CD4-positive, alpha-beta T cell treated with Interleukin-15 for 1 hour (primary cell): ENCODE measurements at regions not wholly inside any gene's neighbourhood (a gene's known extent, or its start where the extent isn't known, plus 50 kb on each side); places are given as distances from the start of the nearest gene placed in this dataset.

Experiments
- DNase-seq: peaks from one replicate; pipeline ENCODE4 v3.0.0-alpha.2; 2020

DNA sequence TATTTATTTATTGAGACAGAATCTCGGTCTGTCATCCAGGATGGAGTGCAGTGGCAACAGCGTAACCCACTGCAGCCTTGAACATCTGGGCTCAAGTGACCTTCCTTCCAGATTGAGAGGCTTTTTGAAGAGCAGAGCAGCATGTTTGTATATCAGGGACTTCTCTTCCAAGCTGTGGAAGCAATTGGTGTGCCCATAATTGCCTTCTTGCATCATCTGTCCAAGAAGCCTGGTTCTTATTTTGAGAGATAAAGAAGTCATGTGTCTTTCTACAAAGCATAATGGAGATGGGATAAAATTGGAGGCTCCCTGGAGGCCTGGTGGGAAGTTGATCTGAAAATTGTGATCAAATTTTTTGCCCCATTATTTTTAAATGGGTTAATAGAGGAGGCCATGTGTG is 183.8 kb upstream of the MCTP2 start:
- DNase-seq = no peak

DNA sequence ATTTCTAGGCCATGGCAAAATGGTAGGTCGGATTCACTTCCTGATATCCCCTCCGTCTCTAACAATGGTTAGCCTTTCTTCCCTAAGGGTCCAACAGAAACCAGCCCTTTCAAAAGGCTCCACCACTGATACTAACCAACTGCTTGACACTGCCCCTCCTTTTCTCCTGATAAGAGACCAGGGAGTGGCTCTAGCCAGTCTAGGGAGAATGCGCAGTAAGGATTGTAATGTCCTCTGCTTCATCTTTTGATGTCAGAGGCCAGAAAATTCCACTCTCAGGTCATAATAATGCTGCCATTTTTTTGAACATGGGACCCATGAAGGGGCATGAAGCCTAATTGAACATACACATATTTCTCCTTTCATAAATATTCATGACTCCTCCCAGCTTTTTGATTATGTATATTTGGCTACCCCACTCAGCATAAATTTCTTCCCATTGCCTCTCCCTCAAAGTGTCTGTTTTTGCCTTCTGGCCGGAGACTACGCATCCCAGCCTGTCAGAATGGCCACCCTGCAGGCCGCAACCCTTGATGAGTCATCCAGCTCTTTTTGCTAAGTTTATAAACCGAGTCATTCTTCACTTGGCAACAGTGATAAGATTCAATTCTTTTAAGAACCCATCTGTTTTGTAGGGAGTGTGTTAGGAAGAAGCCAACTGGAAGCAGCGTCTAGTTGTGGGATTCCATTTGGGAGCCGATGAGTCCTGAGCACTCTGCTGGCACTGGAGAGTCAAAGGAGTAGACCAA is 189.0 kb upstream of the MCTP2 start:
- DNase-seq = no peak

DNA sequence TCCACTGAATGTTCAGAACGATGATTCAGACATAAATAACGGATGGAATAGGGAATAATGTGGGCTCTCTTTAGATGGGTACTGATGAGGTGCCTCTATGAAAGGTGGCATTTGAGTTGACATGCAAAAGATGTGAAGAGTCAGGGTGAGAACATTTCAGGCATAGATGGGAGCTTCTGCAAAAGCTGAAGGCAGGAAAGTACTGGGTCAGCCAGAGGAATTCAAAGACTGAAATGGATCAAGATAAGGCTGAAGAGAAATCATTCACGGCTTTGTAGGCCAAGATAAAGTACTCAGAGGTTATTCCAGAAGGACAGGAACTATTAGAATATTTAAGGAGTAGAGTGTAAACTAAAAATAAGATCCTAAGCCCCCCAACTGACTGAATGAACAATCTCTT is 189.6 kb upstream of the MCTP2 start:
- no peak for DNase-seq

DNA sequence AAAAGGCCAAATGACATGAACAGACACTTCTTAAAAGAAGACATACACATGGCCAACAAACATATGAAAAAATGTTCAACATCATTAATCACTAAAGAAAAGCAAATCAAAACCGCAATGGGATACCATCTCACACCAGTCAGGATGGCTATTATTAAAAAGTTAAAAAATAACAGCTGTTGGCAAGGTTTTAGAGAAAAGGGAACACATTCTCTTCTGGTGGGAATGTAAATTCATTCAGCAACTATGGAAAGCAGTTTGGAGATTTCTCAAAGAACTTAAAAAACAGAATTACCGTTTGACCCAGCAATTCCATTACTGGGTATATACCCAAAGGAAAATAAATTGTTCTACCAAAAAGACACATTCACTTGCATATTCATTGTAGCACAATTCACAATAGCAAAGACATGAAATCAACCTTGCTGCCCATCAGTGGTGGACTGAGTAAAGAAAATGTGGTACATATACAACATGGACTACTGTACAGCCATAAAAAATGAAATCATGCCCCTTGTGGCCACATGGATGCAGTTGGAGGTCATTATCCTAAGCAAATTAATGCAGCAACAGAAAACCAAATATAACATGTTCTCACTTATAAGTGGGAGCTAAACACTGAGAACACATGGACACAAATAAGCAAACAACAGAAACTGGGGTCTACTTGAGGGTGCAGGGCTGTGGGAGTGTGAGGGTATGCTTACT is 190.7 kb upstream of the MCTP2 start:
- no peak for DNase-seq

DNA sequence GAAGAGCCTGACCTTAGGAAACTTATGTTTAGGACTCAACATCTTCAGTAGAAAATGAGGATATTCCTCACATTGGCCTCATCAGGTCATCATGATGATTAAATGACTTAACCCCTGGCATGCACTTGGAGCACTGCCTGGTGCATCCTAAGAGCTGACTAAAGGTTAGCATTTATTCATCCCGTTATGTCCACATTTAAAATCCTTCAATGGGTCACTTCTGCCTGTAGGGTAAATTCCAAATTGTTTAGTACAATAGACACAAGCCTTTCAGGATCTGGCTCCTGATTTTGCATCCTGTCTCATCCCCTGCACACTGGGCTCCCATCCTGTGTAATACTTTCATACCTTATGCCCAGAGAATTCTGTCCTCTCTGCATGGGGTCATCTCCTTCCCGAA is 195.2 kb upstream of the MCTP2 start:
- no peak for DNase-seq

DNA sequence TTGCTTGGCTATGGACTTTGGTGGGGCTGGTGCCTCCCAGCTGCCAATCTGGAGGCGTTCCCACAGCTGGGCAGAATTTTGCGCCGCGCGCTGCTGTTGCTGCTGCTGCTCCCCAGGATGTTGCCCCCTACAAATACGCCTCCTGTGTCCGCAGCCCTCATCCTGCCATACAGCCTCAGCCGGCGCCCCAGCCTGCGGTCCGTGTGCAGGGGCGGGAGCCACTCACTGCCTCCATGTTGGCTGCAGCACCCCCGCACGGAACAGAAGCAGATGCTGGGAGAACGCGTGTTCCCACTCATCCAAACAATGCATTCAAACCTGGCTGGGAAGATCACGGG is 197.7 kb upstream of the MCTP2 start:
- no peak for DNase-seq

DNA sequence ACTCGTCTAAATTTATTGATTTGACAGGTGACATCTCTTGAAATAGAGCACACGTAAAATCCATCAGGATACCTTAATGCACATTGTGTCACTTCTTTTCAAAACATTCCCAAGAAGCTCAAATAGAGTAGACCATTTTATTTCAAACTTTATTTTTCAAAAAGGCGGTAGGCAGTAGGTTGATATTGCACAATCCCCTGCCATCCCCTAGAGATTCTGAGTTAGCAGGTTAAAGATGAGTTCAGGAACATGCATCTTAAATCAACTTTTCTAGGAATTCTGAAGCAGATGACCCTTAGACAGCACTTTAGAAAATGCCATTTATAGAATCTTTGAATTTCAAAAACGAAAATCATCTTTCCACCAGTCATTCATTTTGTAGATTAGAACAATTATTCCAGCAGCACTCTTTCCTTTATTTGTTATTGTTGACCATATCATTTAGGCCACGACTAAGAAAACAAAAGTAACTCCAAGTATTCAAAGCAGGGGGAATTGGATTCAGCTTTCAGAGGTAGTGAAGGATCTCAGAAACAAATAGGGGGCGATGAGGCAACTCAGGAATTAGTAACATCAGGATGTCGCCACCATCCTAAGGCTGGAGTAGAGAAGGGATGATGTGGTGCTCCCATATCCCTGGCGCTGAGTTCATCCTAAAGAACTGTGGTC is 198.2 kb upstream of the MCTP2 start:
- DNase-seq = no peak

DNA sequence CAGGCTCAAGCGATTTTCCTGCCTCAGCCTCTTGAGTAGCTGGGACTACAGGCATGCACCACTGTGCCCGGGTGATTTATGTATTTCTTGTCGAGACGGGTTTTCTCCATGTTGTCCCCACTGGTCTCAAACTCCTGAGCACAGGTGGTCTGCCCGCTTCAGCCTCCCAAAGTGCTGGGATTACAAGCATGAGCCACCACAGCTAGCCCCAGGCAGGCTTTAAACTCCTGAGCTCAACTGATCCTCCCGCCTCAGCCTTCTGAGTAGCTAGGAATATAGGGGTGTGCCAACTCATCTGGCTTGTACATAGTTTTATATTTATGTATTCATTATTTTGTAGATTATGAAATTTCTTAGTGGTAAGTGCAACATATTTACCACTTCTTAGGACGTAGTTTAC is 198.8 kb upstream of the MCTP2 start:
- no peak for DNase-seq

DNA sequence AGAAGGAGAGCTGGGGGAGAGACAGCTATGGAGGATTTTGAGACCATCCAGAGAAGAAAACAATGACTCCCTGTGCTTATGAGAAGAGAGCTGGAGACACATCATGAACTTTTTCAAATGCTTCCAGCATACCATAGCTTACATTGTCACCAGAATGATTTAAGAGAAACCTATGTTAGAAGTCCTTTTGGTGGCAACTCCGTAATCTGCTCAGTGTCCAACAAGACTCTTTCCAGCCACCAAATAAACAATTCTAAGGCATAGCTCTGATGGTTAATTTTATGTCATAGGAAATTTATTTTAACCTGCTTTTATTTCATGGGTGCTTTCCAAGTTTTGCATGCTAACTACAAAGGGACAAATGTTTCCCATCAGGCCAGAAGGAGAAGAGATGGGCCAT is 200.3 kb upstream of the MCTP2 start:
- DNase-seq = no peak

DNA sequence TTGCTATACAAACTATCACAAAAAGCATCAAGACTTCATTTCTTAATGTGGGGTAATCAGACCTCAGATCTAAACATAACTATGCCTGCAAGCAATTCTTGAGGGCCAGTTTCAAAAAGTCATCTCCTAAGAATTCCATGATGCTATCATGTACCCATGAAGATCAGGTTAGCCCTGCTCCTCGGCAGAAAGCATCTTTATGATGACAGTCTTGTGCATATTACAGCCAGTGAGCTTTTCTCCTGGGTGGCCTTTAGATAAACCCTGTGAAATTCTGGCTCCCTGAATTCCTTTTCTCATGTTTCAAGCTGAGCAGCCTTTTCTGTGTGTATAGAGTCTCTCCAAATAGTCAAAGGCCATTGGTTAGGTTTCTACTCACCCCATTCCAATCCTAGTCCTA is 201.9 kb upstream of the MCTP2 start:
- DNase-seq = no peak

DNA sequence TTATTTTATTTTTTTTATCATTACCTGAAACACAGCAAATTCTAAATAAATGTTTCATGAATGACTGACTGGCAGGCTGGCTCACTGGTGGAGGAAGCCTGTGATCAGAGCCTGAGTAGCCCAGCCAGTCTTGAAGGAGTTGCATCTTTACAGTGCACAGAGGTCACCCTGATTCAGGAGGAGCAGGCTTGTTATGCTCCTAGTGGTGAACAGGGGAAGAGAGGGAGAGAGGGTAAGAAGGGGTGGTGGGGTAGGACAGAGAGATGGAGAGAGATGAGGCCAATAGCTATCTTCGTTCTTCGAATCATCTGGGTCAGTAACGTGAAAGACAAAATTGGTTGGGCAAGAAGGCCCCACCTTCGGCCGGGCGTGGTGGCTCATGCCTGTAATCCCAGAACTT is 202.6 kb upstream of the MCTP2 start:
- no peak for DNase-seq

DNA sequence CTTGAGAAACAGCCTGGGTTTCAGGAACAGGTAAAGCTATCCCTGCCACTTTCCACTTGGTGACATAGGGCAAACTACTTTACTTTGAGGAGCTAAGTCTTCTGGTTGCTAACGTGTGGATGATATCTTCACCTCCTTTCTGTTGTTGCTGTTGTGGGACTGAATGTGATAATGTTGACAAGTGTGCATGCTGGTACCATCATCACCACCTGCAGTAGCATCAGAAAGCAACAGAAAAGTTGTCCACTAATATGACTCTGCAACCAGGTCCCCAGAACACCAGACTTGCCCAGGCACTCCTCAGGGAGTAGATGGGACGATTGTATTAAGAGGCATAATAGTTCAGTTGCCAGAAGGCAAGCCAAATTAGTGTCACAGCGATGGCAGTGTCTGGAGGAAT is 203.2 kb upstream of the MCTP2 start:
- DNase-seq = no peak

DNA sequence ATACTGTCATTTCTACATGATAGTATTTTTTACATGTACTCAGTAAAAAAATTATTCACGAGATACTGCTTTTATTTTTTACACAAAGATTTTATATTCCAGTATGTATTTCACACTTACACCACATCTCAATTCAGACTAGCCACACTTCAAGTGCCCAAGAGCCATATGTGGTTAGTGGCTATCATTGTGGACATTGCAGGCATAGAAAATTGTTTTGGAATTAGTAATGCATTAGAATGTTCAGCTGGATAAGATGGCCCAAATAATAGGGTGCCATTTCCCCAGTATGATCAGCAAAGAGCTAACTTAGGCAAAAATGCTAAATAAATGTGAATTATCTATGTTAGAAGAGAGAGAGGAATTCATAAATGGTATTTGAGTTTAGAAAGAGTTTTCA is 203.8 kb upstream of the MCTP2 start:
- DNase-seq = no peak

DNA sequence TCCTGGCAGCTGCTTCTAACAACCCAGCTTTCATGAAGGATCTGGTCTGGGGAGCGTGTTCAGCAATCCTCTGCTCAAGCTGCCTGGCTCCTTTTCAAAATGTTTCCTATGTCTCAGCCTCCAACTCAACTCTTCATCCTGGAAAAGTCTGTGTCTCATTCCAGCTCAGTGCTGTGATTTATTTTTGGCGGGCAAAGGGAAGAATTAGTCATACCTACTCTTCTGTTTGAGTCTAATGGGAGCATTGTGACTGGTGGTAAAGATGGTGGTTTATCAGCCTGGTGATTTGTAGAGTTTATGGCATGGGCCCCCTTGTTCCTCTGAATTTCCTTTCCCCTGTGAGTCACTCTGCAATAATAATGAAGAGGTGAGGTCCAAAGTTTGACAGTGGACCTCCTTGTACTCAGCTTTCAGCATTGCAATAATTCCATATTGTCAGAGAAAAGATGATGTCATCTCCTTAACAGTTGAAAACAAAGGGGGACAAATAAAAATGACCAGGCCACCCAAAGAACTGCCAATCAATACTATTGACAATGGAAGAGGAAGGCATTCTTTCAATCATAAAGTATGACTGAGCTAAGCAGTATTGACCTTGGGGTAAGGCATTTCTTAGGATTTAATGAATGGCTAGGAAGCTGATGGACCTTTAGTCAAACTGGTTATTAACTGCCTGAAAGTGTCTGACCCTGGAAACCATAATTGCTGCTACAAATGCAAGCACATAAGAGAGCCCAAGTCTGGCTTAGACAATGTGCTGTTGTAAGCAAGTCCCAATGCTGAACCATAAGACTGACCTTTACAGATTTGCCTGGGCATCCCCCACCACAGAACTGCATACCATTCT is 204.7 kb upstream of the MCTP2 start:
- no peak for DNase-seq

DNA sequence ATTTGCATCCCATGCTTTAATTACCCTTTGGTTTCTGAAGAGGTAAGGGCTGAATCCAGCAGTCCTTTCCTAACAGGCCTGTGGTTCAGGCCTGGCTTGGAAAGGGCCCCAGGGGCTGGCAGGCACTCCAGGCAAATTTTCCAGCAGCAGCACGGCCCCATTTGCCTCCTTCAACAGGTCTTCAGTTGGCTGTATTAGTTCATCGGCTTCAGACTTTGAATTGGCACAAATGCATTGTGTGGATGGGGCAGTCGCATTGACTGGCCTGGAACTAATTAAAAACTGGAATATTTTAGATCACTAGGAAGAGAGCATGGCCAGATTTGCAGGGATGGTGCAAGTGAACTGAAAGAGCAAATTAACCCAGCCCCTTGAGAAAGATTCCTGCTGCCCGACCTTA is 207.8 kb upstream of the MCTP2 start:
- no peak for DNase-seq

DNA sequence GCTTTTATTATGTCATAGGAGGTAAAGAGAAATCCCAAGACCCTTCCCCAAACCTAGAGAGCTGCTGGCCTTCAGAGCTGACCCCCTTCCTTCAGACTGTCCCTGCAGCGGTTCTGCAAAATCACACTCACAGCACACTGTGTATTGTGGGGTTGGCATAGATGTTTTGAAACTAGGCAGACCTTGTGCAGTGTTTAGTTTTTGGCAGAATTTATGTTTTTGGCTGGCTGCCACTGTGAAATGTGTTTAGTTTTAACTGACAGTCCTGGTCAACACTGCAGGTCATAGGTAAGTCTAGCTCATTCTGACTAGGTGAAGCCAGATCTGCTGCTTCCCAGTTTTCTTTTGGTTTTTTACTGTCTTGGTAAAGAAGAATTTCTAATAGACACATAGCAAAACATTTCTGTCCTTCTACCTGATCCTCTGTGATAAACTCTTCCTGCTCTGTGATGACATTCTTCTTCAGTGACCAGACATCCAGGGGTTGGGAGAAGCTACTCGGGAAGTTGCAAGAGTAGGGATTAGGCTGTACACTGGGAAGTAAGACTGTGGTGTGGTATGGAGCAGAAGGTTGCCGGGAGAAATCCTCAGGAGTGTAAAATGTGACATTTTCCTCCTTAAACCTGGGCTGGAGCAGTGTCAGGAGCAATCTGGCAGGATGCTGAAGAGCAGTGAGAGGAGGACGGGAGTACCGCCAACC is 209.6 kb upstream of the MCTP2 start:
- no peak for DNase-seq

DNA sequence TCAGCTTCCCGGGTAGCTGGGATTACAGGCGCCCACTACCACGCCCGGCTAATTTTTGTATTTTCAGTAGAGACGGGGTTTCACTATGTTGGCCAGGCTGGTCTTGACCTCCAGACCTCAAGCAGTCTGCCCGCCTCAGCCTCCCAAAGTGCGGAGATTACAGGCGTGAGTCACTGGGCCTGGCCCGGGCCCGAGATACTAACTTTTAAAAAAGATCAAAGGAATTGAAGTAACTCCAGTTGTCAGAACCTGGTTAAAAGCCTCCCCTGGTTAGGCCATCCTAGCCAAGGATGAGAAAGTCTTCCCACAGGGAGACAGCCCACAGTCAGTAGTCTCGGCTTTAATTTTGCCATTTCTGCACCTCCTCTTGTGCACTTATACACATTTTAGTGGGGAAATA is 212.3 kb upstream of the MCTP2 start:
- no peak for DNase-seq

DNA sequence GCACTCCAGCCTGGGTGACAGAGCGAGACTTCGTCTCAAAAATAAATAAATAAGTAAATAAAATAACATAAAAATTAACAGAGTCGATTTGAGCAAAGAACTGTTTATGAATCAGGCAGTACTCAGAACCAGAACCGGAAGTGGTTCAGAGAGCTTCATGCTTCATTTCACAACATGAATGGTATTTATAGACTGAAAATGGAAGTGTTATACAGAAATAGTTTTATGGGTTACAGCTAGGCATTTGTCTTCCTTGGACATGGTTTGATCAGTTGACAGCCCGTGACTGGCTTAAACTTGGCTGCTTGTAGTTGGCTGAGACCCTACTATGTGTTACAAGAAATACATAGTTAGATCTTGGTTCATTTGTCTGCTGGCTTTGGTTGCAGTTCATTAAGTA is 216.0 kb upstream of the MCTP2 start:
- DNase-seq = no peak

DNA sequence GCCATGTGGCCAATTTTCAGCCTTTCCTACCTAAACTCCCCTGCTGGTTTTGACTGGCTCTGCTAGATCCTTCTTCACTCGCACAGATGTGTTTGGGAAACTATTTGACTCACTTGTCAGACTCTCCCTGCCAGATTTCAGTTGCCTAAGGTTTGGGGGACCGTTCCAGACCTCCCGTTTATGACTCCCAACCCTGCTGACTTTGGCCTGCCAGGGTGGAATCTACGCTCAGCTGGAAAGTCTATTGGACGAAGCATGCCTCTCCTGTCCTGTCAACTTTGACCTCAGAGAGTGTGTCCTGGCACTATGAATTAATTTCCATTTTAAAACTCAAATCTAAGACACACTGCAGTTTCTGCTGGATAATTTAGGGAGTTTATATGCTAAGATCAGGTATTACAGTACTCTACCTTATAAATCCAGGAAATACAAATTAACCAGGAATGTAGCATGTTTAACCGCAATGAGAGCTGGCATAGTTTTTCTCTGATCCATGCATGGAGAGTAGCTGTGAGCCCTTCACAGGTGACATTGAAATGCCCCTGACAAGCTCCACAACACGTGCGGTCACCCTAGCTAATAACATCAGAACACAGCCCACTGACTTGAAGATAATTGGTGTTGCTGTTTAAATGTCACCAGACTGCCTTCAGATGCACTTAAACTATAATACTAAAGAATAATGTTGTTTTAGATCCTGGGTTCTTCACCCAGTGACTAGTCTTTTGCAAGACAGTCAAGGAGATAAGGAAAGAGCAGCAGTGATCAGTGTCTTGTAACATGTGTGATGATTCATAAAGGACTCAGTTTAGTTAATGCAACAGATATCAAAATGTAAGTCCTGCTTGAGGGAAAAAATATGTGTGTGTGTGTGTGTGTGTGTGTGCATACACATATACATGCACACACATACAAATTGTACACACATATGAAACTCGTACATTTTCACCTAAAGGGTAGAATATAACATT is 223.0 kb upstream of the MCTP2 start:
- DNase-seq = no peak

DNA sequence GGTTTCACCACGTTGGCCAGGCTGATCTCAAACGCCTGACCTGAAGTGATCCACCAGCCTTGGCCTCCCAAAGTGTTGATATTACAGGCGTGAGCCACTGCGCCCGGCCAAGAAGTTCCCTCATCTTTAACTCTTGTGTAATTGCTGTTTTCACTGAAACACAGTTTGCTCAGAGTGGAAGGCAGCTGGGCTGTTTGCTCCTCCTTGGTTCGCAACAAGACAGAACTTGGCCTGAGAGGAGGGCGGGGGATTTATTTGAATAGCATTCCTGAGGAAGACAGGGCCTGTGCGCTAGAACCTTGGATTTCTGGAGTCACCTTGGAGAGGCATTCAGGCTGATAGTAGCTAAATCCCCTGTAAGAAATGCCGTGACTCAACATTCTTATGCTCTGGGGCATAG is 226.7 kb upstream of the MCTP2 start:
- DNase-seq = no peak

DNA sequence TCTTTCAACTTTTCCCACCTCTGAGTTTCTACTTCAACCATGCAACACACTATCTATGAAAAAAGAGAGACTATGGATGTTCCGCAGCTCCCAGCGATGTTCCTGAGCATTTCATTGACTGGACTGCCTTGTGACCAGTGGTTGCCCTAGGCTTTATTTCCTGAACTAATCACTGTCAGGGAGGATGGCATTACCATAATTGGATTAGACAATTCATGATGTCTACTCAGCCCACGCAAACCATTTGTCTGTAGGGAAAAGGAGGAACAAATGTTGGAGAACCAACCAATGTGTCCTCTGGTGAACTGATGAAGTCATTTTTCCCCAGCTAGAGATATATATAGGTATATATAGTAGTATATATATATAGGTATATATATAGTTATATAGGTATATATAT is 229.3 kb upstream of the MCTP2 start:
- no peak for DNase-seq
